ENCODE measurements at regions not wholly inside any gene's neighbourhood (a gene's known extent, or its start where the extent isn't known, plus 50 kb on each side); places are given as distances from the start of the nearest gene placed in this dataset.

DNA sequence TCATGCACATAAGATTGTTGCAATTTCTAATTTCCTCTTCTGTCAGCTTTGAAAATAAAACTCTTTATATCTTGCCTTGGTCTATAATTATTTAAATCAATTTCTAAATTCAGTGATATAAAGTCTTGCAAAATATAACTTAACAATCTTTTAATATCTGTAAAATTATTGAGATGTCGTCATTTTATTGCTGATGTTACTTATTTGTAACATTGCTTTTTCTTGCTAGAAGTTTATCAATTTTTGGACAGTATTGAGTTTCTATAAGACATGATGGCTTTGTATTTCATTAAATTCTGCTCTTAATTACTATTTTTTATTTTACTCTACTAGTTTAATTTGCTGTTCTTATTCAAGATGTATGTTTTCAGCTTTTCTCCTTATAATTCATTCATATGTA lies 1036.5 kb downstream of the TMEM182 start:
- Histone ChIP-seq H3K36me3 (no peaks in the 10 kb centered on the region), H3K4me1 (no peaks in the 10 kb centered on the region), H3K4me3 (no peak overlapping the region), H3K27ac (no peak overlapping the region), H3K9me3 (no peaks in the 10 kb centered on the region), H3K27me3 (no peaks in the 10 kb centered on the region)
- no peak for TF ChIP-seq CTCF (IDR thresholded peaks at IDR 0.05)
- DNase-seq (ENCODE audit: low spot score), result no peak

- Histone ChIP-seq H3K27me3 (no peaks in the 10 kb centered on the region), H3K4me1 (no peaks in the 10 kb centered on the region), H3K27ac (no peak overlapping the region), H3K36me3 (no peaks in the 10 kb centered on the region), H3K4me3 (no peak overlapping the region), H3K9me3 (no peaks in the 10 kb centered on the region)
- no peak for DNase-seq (ENCODE audit: low spot score)
- no peak for TF ChIP-seq CTCF (IDR thresholded peaks at IDR 0.05)
Observed at GRCh38 chr2:103804013-103804412, 1042.2 kb downstream of the TMEM182 start.

DNA sequence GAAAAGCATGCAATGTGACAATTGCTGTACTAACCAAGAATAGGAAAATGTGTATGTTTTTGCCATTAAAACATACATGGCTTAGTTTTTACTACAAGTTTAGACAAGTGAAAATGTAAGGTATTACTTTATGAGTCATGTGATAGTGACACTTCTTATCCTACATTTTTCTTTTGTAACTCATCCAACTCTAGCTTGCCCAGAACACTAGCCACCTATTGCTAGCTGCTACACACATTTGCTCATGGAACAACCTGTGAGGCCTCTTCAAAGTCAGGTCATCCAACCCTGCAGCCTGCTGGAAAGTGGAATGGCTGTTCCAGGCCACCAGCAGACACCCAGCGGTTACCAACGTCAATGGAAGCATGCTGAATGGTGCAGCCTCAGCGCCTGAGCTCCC lies 1043.9 kb downstream of the TMEM182 start:
- Histone ChIP-seq H3K36me3 (no peaks in the 10 kb centered on the region), H3K27me3 (no peaks in the 10 kb centered on the region), H3K9me3 (no peaks in the 10 kb centered on the region), H3K27ac (no peak overlapping the region), H3K4me1 (no peaks in the 10 kb centered on the region), H3K4me3 (no peak overlapping the region)
- no peak for TF ChIP-seq CTCF (IDR thresholded peaks at IDR 0.05)
- DNase-seq (ENCODE audit: low spot score), result no peak

GRCh38 chr2:103808814-103809213 lies 1045.1 kb upstream of the POU3F3 start:
- no peaks in the 10 kb centered on the region for H3K9me3 ChIP-seq
- DNase-seq (ENCODE audit: low spot score), result no peak
- no peak overlapping the region for H3K4me3 ChIP-seq
- H3K4me1 ChIP-seq, result no peaks in the 10 kb centered on the region
- H3K27ac ChIP-seq, result no peak overlapping the region
- H3K27me3 ChIP-seq, result no peaks in the 10 kb centered on the region
- TF ChIP-seq CTCF (IDR thresholded peaks at IDR 0.05), result no peak
- no peaks in the 10 kb centered on the region for H3K36me3 ChIP-seq

DNA sequence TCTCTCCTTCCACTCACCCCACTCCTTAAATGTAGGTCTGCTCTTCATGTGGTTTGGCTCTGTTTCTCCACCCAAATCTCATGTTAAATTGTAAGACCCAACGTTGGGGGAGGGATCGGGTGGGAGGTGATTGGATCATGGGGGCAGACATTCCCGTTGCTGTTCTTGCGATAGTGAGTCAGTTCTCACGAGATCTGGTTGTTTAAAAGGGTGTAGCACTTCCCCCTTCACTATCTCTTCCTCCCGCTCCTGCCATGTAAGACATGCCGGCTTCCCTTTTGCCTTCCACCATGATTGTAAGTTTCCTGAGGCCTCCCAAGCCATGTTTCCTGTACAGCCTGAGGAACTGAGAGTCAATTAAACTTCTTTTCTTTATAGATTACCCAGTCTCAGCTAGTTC lies 1044.5 kb upstream of the POU3F3 start:
- H3K4me3 ChIP-seq, result no peak overlapping the region
- no peaks in the 10 kb centered on the region for H3K27me3 ChIP-seq
- H3K36me3 ChIP-seq, result no peaks in the 10 kb centered on the region
- no peaks in the 10 kb centered on the region for H3K4me1 ChIP-seq
- no peaks in the 10 kb centered on the region for H3K9me3 ChIP-seq
- no peak overlapping the region for H3K27ac ChIP-seq
- TF ChIP-seq CTCF (IDR thresholded peaks at IDR 0.05), result no peak
- no peak for DNase-seq (ENCODE audit: low spot score)

- no peak overlapping the region for H3K27ac ChIP-seq
- no peaks in the 10 kb centered on the region for H3K27me3 ChIP-seq
- DNase-seq (ENCODE audit: low spot score), result no peak
- H3K4me1 ChIP-seq, result no peaks in the 10 kb centered on the region
- no peaks in the 10 kb centered on the region for H3K36me3 ChIP-seq
- no peak for TF ChIP-seq CTCF (IDR thresholded peaks at IDR 0.05)
- no peak overlapping the region for H3K4me3 ChIP-seq
- H3K9me3 ChIP-seq, result no peaks in the 10 kb centered on the region
Observed at GRCh38 chr2:103809941-103810441, 1043.9 kb upstream of the POU3F3 start.
